ENCODE measurements at regions not wholly inside any gene's neighbourhood (a gene's known extent, or its start where the extent isn't known, plus 50 kb on each side); places are given as distances from the start of the nearest gene placed in this dataset.

DNA sequence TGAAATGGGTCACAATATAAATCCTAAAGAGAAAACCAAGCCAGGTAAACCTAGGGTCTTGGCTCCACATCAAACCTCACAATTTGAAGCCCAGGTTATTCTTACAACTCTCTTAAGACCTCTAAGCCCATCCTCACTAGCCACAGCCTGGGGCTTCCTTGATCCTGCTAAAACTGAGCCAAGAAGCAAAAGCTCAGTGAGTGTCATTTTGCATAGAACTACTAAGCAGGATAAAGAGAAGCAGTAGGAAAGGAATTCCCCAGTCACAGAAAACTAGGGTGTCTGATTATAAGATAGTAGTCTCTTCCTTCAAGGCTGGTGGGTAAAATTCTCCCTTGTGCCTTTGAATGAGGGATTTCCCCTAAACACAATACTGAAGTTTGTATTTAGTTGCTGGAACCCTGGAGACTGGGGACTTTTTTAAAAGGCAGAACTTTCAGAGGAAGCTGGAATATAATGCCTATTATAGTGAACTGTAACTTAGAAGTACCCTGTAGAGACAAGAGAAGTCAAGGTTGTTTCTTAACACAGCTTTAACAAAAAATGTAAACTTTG lies 196.6 kb upstream of the KIAA1217 start:
- intact Hi-C loops (cut with DNase I): no loop called here
- Histone ChIP-seq H3K27me3 (no peaks in the 10 kb centered on the region), H3K4me3 (no peak overlapping the region), H3K4me1 (no peaks in the 10 kb centered on the region), H3K27ac (no peak overlapping the region), H3K9me3 (no peaks in the 10 kb centered on the region), H3K36me3 (no peaks in the 10 kb centered on the region)
- TF ChIP-seq, protein P1, sequence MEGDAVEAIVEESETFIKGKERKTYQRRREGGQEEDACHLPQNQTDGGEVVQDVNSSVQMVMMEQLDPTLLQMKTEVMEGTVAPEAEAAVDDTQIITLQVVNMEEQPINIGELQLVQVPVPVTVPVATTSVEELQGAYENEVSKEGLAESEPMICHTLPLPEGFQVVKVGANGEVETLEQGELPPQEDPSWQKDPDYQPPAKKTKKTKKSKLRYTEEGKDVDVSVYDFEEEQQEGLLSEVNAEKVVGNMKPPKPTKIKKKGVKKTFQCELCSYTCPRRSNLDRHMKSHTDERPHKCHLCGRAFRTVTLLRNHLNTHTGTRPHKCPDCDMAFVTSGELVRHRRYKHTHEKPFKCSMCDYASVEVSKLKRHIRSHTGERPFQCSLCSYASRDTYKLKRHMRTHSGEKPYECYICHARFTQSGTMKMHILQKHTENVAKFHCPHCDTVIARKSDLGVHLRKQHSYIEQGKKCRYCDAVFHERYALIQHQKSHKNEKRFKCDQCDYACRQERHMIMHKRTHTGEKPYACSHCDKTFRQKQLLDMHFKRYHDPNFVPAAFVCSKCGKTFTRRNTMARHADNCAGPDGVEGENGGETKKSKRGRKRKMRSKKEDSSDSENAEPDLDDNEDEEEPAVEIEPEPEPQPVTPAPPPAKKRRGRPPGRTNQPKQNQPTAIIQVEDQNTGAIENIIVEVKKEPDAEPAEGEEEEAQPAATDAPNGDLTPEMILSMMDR (IDR thresholded peaks at IDR 0.05): no peak
- DNase-seq (no peak), ATAC-seq (no peak)

GRCh38 chr10:24027107-24027506 lies 181.8 kb upstream of the KIAA1217 start:
- Histone ChIP-seq H3K27ac (no peak overlapping the region), H3K27me3 (no peaks in the 10 kb centered on the region), H3K36me3 (no peaks in the 10 kb centered on the region), H3K4me1 (no peaks in the 10 kb centered on the region), H3K9me3 (no peaks in the 10 kb centered on the region), H3K4me3 (no peak overlapping the region)
- intact Hi-C loops (cut with DNase I): no loop called here
- DNase-seq (no peak), ATAC-seq (no peak)
- TF ChIP-seq, protein P1 (IDR thresholded peaks at IDR 0.05): no peak

DNA sequence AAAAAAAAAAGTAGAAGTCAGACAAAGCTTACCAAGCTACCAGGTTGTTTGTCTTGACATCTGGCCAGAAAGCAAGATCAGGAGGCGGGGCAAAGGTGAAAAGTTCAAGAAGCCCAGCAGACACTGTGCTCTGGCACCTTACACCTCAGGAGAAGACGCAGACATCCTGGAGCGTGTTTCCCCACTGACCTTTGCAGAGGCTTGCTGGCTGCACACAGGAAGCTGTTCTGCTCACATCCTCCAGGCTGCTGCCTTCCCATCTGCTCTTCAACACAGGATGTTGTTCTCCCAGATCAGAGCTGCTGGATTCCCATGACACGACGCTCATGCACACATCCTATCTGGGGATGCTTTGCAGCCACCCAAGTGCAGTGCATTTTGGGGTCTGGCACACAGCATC lies 174.4 kb upstream of the KIAA1217 start:
- Histone ChIP-seq H3K27me3 (no peaks in the 10 kb centered on the region), H3K4me1 (no peaks in the 10 kb centered on the region), H3K36me3 (no peaks in the 10 kb centered on the region), H3K4me3 (no peak overlapping the region), H3K9me3 (no peaks in the 10 kb centered on the region), H3K27ac (no peak overlapping the region)
- peak; percentile 52 for ATAC-seq
- intact Hi-C loops (cut with DNase I): no loop called here
- TF ChIP-seq, protein P1 (IDR thresholded peaks at IDR 0.05): no peak
- DNase-seq: peak in 1 of 4 donors; percentile 35

- H3K9me3 ChIP-seq: no peaks in the 10 kb centered on the region
- intact Hi-C loops (cut with DNase I): no loop called here
Measured at GRCh38 chr10:24035761-24036160, 173.2 kb upstream of the KIAA1217 start.

GRCh38 chr10:24039315-24039714 lies 169.6 kb upstream of the KIAA1217 start:
- Histone ChIP-seq H3K9me3 (no peaks in the 10 kb centered on the region), H3K36me3 (no peaks in the 10 kb centered on the region), H3K4me1 (no peaks in the 10 kb centered on the region), H3K4me3 (no peak overlapping the region), H3K27me3 (no peaks in the 10 kb centered on the region), H3K27ac (no peak overlapping the region)
- ATAC-seq (no peak), DNase-seq (no peak)
- TF ChIP-seq, protein P1 (IDR thresholded peaks at IDR 0.05): no peak
- intact Hi-C loops (cut with DNase I): no loop called here

More at GRCh38 chr10:24035761-24036160, 173.2 kb upstream of the KIAA1217 start:
- no peaks in the 10 kb centered on the region for H3K4me1 ChIP-seq
- TF ChIP-seq, protein P1 (IDR thresholded peaks at IDR 0.05): no peak
- DNase-seq (no peak), ATAC-seq (no peak)
- no peaks in the 10 kb centered on the region for H3K27me3 ChIP-seq
- no peak overlapping the region for H3K27ac ChIP-seq
- no peaks in the 10 kb centered on the region for H3K36me3 ChIP-seq
- no peak overlapping the region for H3K4me3 ChIP-seq
